ENCODE measurements at regions not wholly inside any gene's neighbourhood (a gene's known extent, or its start where the extent isn't known, plus 50 kb on each side); places are given as distances from the start of the nearest gene placed in this dataset.

GRCh38 chr5:125261505-125262250 lies 515.2 kb upstream of the ZNF608 start:
- TF ChIP-seq POLR2A (IDR thresholded peaks at IDR 0.05; ENCODE audit: low read length), result no peak
- no peak for TF ChIP-seq GATA1 (IDR thresholded peaks at IDR 0.05; ENCODE audit: low read depth, low read length)

All from erythroblast (primary cell).